ENCODE measurements at regions not wholly inside any gene's neighbourhood (a gene's known extent, or its start where the extent isn't known, plus 50 kb on each side); places are given as distances from the start of the nearest gene placed in this dataset.
"Not testable (repeated sequence)": the region's sequence is repeated elsewhere in the genome, so short reads cannot be mapped to it uniquely, and the experiment has no call there.

DNA sequence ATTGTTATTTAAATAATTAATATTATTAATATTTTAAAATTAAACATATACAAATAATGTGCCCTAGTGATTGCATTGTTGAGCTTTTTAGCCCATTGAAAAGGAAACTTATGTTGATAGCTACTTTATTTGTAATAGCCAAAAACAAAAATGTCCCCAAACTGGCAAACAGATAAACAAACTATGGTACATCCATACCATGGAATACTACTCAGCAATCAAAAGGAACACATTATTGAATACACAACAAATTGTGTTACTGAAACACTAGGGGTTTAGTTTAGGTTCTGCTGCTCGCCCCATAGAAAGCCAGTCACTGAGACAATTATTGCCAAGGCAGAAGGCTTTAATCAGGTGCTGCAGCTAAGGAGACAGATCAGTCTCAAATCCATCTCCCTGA is 239.7 kb upstream of the KITLG start:
- no peak overlapping the region for H3K4me3 Mint-ChIP-seq
- intact Hi-C loops (cut with micrococcal nuclease): no loop called here
- DNase-seq: no peak
- H3K4me1 Mint-ChIP-seq: no peaks in the 10 kb centered on the region
- no peaks in the 10 kb centered on the region for H3K36me3 Mint-ChIP-seq (ENCODE audit: low read depth)
- no peak overlapping the region for H3K27ac Mint-ChIP-seq
- no peaks in the 10 kb centered on the region for H3K27me3 Mint-ChIP-seq
- no peaks in the 10 kb centered on the region for H3K9me3 Mint-ChIP-seq

GRCh38 chr12:88816201-88816600 is 235.9 kb upstream of the KITLG start:
- H3K4me1 Mint-ChIP-seq: no peaks in the 10 kb centered on the region
- H3K27me3 Mint-ChIP-seq: no peaks in the 10 kb centered on the region
- no peak overlapping the region for H3K4me3 Mint-ChIP-seq
- DNase-seq: no peak
- H3K36me3 Mint-ChIP-seq (ENCODE audit: low read depth): no peaks in the 10 kb centered on the region
- intact Hi-C loops (cut with micrococcal nuclease): no loop called here
- H3K9me3 Mint-ChIP-seq: no peaks in the 10 kb centered on the region
- H3K27ac Mint-ChIP-seq: no peak overlapping the region

DNA sequence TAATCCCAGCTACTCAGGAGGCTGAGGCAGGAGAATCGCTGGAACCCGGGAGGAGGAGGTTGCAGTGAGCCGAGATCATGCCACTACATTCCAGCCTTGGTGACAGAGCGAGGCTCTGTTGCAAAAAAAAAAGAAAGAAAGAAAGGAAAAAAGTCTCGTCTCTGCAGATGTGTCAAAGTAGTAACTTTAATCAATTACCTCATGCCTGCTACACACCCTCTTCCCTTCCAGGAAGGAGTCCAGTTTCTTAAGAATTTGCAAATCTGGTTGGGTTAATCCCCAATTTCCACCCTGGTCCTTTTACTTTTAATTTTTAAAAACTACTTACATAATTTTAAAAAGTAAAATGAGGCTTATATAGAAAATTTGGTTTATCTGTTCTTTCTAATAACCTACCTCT is 234.5 kb upstream of the KITLG start:
- DNase-seq: no peak
- Mint-ChIP-seq H3K36me3 (ENCODE audit: low read depth) (no peaks in the 10 kb centered on the region), H3K27ac (no peak overlapping the region), H3K27me3 (no peaks in the 10 kb centered on the region), H3K9me3 (no peaks in the 10 kb centered on the region), H3K4me1 (no peaks in the 10 kb centered on the region), H3K4me3 (no peak overlapping the region)
- intact Hi-C loops (cut with micrococcal nuclease): no loop called here

- H3K27me3 Mint-ChIP-seq: no peaks in the 10 kb centered on the region
- H3K36me3 Mint-ChIP-seq (ENCODE audit: low read depth): no peaks in the 10 kb centered on the region
- H3K27ac Mint-ChIP-seq: no peak overlapping the region
- intact Hi-C loops (cut with micrococcal nuclease): no loop called here
- no peaks in the 10 kb centered on the region for H3K9me3 Mint-ChIP-seq
- DNase-seq: no peak
- H3K4me3 Mint-ChIP-seq: no peak overlapping the region
- H3K4me1 Mint-ChIP-seq: no peaks in the 10 kb centered on the region
Observed at GRCh38 chr12:88812610-88813009, 232.3 kb upstream of the KITLG start.

- Mint-ChIP-seq H3K36me3 (ENCODE audit: low read depth) (no peaks in the 10 kb centered on the region), H3K4me3 (no peak overlapping the region), H3K27ac (no peak overlapping the region), H3K4me1 (no peaks in the 10 kb centered on the region), H3K27me3 (no peaks in the 10 kb centered on the region), H3K9me3 (no peaks in the 10 kb centered on the region)
- intact Hi-C loops (cut with micrococcal nuclease): no loop called here
- DNase-seq: no peak
Observed at GRCh38 chr12:88810806-88811205, 230.5 kb upstream of the KITLG start.

DNA sequence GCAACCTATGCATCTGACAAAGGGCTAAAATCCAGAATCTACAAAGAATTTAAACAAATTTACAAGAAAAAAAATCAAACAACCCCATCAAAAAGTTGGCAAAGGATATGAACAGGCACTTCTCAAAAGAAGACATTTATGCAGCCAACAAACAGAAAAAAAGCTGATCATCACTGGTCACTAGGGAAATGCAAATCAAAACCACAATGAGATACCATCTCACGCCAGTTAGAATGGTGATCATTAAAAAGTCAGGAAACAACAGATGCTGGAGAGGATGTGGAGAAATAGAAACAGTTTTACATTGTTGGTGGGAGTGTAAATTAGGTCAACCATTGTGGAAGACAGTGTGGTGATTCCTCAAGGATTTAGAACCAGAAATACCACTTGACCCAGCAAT is 229.6 kb upstream of the KITLG start:
- H3K27me3 Mint-ChIP-seq; DNase-seq; H3K36me3 Mint-ChIP-seq (ENCODE audit: low read depth); H3K9me3 Mint-ChIP-seq; H3K4me3 Mint-ChIP-seq; intact Hi-C loops (cut with micrococcal nuclease); H3K27ac Mint-ChIP-seq; H3K4me1 Mint-ChIP-seq: not testable (repeated sequence)

GRCh38 chr12:88805692-88806091 is 225.4 kb upstream of the KITLG start:
- H3K9me3 Mint-ChIP-seq: no peaks in the 10 kb centered on the region
- no peak overlapping the region for H3K27ac Mint-ChIP-seq
- DNase-seq: no peak
- no peak overlapping the region for H3K4me3 Mint-ChIP-seq
- intact Hi-C loops (cut with micrococcal nuclease): no loop called here
- no peaks in the 10 kb centered on the region for H3K36me3 Mint-ChIP-seq (ENCODE audit: low read depth)
- no peaks in the 10 kb centered on the region for H3K27me3 Mint-ChIP-seq
- H3K4me1 Mint-ChIP-seq: no peaks in the 10 kb centered on the region

- Mint-ChIP-seq H3K27ac (no peak overlapping the region), H3K36me3 (ENCODE audit: low read depth) (no peaks in the 10 kb centered on the region), H3K27me3 (no peaks in the 10 kb centered on the region), H3K4me1 (no peaks in the 10 kb centered on the region), H3K4me3 (no peak overlapping the region), H3K9me3 (peaks cover 4% of the 10 kb centered on the region)
- no peak for DNase-seq
- intact Hi-C loops (cut with micrococcal nuclease): no loop called here
Observed at GRCh38 chr12:88805286-88805685, 225.0 kb upstream of the KITLG start.

DNA sequence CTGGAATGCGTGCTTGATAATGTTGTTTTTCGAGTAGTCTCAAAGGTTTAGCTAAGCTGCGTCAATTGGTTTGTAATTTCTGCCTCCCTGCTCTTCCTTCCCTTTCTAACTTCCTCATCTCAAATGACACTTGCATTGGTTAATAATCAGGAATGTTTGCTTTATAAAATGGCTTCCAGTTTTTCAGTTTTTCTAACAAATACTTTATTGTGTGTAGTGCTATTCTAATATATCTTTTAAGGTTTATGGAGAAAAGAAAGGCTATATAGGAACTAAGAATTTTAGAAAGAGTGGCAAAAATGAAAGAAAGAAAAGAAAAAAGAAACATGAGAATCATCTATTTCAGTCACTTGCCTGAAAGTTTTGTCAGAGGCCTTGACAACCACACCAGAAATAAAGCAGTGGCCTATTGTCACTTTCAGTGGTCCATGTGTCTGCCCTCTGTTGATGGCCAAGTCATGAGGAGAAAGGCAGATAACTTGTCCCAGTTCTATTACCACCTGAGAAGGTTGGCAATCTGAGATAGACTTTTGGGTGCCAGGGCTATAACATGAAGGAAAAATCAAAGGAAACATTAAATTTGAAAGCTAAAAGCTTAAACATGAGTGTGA is 221.9 kb upstream of the KITLG start:
- H3K36me3 Mint-ChIP-seq (ENCODE audit: low read depth): no peaks in the 10 kb centered on the region
- DNase-seq: no peak
- peaks cover 6% of the 10 kb centered on the region for H3K9me3 Mint-ChIP-seq
- H3K27ac Mint-ChIP-seq: no peak overlapping the region
- no peaks in the 10 kb centered on the region for H3K27me3 Mint-ChIP-seq
- H3K4me1 Mint-ChIP-seq: no peaks in the 10 kb centered on the region
- intact Hi-C loops (cut with micrococcal nuclease): no loop called here
- no peak overlapping the region for H3K4me3 Mint-ChIP-seq

DNA sequence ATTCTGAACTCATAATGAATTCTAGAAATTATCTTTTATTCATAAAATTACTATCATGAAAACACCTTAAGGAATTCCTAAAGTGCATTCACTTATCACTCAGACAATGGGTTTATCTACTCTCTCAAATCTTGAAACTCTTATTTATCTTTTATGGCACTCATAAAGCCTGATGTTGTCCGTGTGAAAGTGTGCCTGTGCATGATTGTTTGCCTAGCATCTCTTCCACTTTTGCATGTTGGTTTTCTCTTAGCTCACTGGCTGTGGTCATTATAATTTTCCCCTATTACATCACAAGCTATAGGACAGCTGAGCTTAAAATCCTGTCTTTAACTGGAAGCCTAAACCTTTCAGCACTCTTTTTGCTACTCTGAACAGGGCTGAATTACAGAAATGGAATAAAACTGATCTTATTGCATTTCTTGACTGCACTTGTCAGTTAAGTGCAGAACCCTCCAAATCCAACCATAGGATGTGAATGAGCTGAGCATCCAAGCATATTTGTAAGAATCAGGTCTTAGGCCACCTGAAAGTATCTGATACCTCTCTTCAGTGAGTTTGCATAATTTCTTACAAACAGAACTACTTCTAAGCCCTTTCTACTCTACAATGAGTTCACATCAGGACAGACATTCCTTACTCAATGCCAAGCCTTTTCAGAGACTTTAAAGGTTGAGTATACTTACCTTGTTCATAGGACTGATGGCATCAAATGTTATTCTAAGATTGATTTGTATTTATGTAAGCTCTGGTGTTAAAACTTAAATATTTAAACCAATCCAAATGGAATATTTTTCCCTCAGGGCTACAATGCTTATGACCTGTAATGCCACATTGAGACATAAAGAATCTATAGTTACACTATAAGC is 221.2 kb upstream of the KITLG start:
- H3K4me3 Mint-ChIP-seq: no peak overlapping the region
- H3K27me3 Mint-ChIP-seq: no peaks in the 10 kb centered on the region
- H3K4me1 Mint-ChIP-seq: no peaks in the 10 kb centered on the region
- intact Hi-C loops (cut with micrococcal nuclease): no loop called here
- peaks cover 6% of the 10 kb centered on the region for H3K9me3 Mint-ChIP-seq
- no peak overlapping the region for H3K27ac Mint-ChIP-seq
- DNase-seq: no peak
- no peaks in the 10 kb centered on the region for H3K36me3 Mint-ChIP-seq (ENCODE audit: low read depth)

DNA sequence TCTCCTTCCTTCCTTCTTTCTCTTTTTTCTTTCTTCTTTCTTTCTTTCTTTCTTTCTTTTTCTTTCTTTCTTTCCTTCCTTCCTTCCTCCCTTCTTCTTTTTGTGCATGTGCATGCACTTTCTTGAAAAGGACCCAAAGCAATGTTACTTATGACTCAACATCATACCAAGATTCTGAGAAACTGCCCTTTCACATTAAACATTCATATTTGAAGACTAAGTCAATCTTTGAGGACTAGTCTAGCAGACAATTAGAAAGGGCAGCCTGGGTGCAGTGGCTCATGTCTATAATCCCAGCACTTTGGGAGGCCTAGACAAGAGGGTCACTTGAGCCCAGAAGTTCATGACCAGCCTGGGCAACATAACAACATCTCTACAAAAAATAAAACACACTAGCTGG is 212.8 kb upstream of the KITLG start:
- DNase-seq: no peak
- Mint-ChIP-seq H3K4me3 (no peak overlapping the region), H3K27me3 (no peaks in the 10 kb centered on the region), H3K27ac (no peak overlapping the region), H3K9me3 (peaks cover 10% of the 10 kb centered on the region), H3K36me3 (ENCODE audit: low read depth) (no peaks in the 10 kb centered on the region), H3K4me1 (no peaks in the 10 kb centered on the region)
- intact Hi-C loops (cut with micrococcal nuclease): no loop called here

GRCh38 chr12:88790231-88790630 is 210.0 kb upstream of the KITLG start:
- H3K27me3 Mint-ChIP-seq: no peaks in the 10 kb centered on the region
- no peak overlapping the region for H3K4me3 Mint-ChIP-seq
- no peak overlapping the region for H3K27ac Mint-ChIP-seq
- DNase-seq: no peak
- intact Hi-C loops (cut with micrococcal nuclease): no loop called here
- H3K36me3 Mint-ChIP-seq (ENCODE audit: low read depth): no peaks in the 10 kb centered on the region
- no peaks in the 10 kb centered on the region for H3K4me1 Mint-ChIP-seq
- peaks cover 6% of the 10 kb centered on the region for H3K9me3 Mint-ChIP-seq

DNA sequence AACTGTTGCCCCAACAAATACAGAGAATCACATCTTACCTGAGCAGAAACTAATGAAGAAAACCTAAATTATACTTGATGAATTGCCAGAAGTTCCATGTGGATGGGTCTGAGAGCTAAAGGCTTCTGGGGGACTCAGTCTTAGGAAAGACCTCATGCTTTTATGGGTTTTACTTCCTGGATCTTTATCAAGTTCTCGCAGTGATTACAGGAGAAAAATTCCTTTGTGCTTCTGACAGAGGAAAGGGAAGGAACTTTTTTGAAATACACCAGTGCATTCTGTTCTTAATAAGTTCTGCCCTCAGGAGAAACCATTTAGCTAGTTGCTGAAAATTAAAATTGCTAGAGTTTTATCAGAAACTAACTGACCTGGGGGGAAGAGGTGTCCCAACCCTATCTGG is 203.9 kb upstream of the KITLG start:
- no peaks in the 10 kb centered on the region for H3K9me3 Mint-ChIP-seq
- H3K27ac Mint-ChIP-seq: no peak overlapping the region
- no peaks in the 10 kb centered on the region for H3K27me3 Mint-ChIP-seq
- no peak overlapping the region for H3K4me3 Mint-ChIP-seq
- intact Hi-C loops (cut with micrococcal nuclease): no loop called here
- H3K4me1 Mint-ChIP-seq: no peaks in the 10 kb centered on the region
- no peaks in the 10 kb centered on the region for H3K36me3 Mint-ChIP-seq (ENCODE audit: low read depth)
- no peak for DNase-seq

DNA sequence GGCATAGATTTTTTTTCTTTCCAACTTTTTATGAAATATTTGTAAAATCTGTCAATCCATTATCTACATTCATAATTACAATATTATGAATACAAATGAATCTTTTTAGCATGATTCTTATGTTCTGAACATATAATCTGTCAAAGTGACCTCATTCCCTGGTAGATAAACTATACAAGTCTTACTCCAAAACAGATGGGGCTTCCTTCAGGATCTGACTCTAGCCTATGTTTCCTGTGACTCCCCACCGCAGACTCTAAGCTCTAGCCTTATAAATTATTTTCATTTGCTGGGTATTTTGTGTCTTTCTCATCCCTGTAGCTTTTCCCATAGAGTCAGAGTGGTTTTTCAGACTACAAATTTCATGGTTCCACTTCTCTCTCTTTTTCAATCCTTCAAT is 202.1 kb upstream of the KITLG start:
- H3K9me3 Mint-ChIP-seq: no peaks in the 10 kb centered on the region

GRCh38 chr12:88781909-88782308 is 201.6 kb upstream of the KITLG start:
- Mint-ChIP-seq H3K9me3 (no peaks in the 10 kb centered on the region), H3K27me3 (no peaks in the 10 kb centered on the region), H3K36me3 (ENCODE audit: low read depth) (no peaks in the 10 kb centered on the region), H3K4me1 (no peaks in the 10 kb centered on the region), H3K4me3 (no peak overlapping the region), H3K27ac (no peak overlapping the region)
- intact Hi-C loops (cut with micrococcal nuclease): no loop called here
- DNase-seq: no peak

More for the DNA sequence above, 202.1 kb upstream of the KITLG start:
- Mint-ChIP-seq H3K4me1 (no peaks in the 10 kb centered on the region), H3K36me3 (ENCODE audit: low read depth) (no peaks in the 10 kb centered on the region), H3K27me3 (no peaks in the 10 kb centered on the region), H3K27ac (no peak overlapping the region), H3K4me3 (no peak overlapping the region)
- no peak for DNase-seq
- intact Hi-C loops (cut with micrococcal nuclease): no loop called here
